Activated CD4-positive, CD25-positive, alpha-beta regulatory T cell treated with anti-CD3 and anti-CD28 coated beads, Interleukin-2, amount 50 U/mL, for 16 hours (primary cell): ENCODE measurements at regions not wholly inside any gene's neighbourhood (a gene's known extent, or its start where the extent isn't known, plus 50 kb on each side); places are given as distances from the start of the nearest gene placed in this dataset.
A peak's percentile ranks its signal among the peaks of the same experiment; 100 is the strongest.
"Not testable (repeated sequence)": the region's sequence is repeated elsewhere in the genome, so short reads cannot be mapped to it uniquely, and the experiment has no call there.

Source experiments
- DNase-seq: peaks from one replicate; pipeline ENCODE4 v3.0.0-alpha.2; 2020; ENCODE audit warnings: low read depth, low spot score

DNA sequence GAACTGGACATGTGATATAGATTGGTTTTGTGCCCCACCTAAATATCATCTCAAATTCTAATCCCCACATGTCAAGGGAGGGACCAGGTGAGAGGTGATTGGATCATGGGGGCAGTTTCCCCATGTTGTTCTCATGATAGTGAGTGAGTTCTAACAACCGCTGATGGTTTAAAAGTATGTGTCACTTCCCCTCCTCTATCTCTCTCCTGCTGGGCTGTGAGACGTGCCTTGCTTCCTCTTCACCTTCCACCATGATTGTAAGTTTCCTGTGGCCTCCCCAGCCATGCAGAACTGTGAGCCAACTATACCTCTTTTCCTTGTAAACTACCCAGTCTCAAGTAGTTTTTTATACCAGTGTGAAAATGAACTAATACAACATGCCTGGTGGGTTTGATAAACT lies 1122.5 kb downstream of the TMEM121 start:
- DNase-seq: not testable (repeated sequence)

GRCh38 chr14:106651016-106651415 lies 1124.6 kb downstream of the TMEM121 start:
- DNase-seq: no peak

- DNase-seq: no peak
Observed at GRCh38 chr14:106652494-106652893, 1126.1 kb downstream of the TMEM121 start.

DNA sequence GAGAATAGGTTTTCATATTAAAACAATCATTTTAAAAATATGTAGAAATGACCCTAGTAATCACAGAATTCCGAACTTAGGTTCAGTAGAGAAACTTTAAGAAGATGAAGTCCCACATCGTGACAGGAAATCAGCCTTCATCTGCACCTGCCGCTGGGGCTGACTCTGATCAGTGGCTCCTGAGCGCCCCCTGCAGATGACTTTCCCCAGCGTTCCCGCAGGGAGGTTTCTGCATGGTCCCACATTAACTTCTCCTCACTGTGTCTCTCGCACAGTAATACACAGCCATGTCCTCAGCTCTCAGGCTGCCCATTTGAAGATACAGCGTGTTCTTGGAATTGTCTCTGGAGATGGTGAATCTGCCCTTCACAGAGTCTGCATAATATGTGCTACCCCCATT lies 1131.1 kb downstream of the TMEM121 start:
- DNase-seq: no peak

DNA sequence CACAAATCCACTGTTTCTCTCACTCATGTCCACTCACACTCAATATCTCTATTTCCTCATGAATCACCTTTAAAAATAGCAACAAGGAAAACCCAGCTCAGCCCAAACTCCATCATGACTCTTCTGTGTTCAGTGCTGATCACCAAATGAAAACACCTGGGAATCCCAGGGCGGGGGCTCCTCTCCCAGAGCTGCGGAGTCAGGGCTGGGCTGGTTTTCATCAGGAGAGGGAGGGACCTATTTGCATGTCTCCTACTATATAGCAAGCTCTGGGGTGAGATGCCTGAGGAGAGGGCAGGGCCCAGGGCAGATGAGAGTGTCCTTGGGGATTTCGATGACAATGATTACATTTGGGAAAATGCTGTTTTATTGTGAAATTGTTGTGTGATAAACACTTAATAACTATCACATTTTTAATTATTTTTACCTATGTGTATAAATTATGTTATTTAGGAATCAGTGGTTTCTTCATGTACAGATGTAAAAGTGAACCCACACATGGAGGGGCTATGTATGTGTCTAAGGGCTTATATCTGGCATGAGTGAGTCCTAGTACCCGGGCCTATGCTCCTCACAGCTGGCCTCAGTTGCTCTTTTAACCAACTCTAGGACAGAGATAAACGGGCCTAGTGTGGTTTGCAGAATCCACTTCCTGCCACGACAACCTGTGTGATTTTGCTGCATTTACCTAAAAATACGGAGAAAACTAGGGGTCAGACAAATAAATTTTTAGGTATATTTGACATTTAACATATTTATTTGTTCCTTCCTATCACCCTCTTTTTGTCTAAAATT lies 1131.9 kb downstream of the TMEM121 start:
- not testable (repeated sequence) for DNase-seq

GRCh38 chr14:106661561-106661960 lies 1135.2 kb downstream of the TMEM121 start:
- DNase-seq: peak; percentile 1

DNA sequence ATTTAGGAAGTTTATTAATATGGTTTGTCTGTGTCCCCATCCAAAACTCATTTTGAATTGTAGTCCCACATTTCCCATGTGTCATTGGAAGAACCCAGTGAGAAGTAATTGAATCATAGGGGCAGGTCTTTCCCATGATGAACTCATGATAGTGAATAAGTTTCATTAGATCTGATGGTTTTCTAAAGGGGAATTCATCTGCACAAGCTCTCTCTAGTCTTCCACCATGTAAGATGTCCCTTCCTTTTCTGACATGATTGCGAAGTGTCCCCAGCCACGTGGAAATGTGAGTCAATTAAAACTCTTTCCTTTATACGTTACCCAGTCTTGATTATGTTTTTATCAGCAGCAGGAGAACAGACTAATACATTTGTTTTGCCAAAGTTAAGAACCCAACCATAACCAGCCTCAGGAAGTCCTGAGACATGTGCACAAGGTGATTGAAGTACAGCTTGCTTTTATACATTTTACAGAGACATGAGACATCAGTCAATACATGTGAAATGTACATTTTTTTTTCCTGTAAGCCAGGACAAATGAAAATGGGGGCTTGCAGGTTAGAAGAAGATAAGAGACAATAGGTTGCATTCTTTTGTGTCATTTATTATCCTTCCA lies 1136.7 kb downstream of the TMEM121 start:
- DNase-seq: no peak

DNA sequence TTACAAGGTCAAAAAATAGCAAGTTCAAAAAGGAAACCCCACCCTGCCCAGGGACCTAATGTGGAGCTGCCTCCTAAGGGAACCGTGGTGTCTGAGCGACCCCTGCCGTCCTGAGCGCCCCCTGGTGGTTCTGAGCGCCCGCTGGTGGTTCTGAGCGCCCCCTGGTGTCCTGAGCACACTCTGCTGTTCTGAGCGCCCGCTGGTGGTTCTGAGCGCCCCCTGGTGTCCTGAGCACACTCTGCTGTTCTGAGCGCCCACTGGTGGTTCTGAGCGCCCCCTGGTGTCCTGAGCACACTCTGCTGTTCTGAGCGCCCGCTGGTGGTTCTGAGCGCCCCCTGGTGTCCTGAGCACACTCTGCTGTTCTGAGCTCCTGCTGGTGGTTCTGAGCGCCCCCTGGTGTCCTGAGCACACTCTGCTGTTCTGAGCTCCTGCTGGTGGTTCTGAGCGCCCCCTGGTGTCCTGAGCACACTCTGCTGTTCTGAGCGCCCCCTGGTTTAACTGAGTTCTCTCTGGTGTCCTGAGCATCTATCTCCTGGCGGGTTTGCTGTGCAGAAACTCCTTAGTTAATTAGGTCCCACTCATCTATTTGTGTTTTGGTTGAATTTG lies 1137.5 kb downstream of the TMEM121 start:
- DNase-seq: peak; percentile 7

- peak; percentile 2 for DNase-seq
Observed at GRCh38 chr14:106665814-106666213, 1139.4 kb downstream of the TMEM121 start.

- DNase-seq: no peak
Observed at GRCh38 chr14:106666341-106666740, 1140.0 kb downstream of the TMEM121 start.

GRCh38 chr14:106670011-106670410 lies 1143.6 kb downstream of the TMEM121 start:
- no peak for DNase-seq

GRCh38 chr14:106674093-106674492 lies 1147.7 kb downstream of the TMEM121 start:
- DNase-seq: not testable (repeated sequence)

DNA sequence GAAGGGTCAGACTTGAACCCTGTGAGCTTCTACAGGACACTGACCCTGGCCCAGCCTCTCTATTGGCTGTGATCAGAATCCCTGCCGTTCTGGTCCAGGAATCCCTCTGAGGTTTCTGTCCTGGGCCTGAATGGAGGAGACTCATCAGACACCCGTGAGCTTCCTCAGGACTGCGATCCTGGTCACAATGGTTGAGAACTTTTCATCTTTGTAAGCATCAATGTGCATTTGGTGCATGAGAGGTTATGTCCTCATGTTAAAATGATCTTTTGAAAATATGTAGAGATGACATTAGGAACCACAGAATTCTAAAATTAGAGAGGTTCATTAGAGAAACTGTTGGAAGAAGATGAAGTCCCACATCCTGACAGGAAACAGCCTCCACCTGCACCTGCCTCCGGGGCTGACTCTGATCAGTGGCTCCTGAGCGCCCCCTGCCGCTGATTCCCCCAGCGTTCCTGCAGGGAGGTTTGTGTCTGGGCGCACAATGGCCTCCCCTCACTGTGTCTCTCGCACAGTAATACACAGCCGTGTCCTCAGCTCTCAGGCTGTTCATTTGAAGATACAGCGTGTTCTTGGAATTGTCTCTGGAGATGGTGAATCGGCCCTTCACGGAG lies 1148.2 kb downstream of the TMEM121 start:
- peak; percentile 9 for DNase-seq

GRCh38 chr14:106675716-106676115 lies 1149.3 kb downstream of the TMEM121 start:
- not testable (repeated sequence) for DNase-seq

- no peak for DNase-seq
Observed at GRCh38 chr14:106679776-106680175, 1153.4 kb downstream of the TMEM121 start.

- DNase-seq: no peak
Observed at GRCh38 chr14:106681161-106681560, 1154.8 kb downstream of the TMEM121 start.

DNA sequence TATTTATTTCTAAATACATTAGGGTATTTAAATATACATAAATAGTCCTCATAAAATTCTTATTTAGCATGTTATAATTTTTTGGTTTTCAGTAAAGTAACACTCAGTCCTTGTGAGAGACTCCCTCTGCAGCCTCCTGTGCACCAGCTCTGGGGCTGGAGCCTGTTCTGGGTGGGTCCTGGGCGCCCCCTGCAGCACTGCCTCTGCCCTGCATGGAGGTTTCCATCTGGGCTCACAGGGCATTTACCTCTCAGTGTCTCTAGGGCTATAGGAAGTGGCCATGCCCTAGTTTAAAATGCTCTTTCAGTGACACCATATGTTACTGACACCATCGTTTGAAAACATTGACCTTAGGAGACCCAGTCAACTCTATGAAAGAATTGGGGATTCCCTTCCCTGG lies 1155.2 kb downstream of the TMEM121 start:
- no peak for DNase-seq

DNA sequence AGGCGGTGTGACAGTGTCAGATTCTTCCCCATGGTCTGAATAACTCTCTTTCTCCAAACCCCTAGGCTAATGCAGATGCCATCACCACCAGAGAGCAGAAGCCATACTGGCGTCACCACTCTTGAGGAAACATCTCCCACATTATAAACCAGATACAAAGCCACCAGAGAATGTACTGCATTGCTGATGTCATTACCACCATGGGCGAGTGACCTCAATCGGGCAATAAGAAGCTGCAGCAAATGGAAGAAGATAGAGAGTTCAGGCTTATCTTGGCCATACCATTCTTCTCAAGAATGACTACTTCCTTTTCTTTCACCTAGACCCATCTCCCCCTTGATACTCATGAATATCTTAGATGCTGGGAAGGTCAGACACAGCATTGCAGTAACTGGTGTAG lies 1157.2 kb downstream of the TMEM121 start:
- no peak for DNase-seq

DNA sequence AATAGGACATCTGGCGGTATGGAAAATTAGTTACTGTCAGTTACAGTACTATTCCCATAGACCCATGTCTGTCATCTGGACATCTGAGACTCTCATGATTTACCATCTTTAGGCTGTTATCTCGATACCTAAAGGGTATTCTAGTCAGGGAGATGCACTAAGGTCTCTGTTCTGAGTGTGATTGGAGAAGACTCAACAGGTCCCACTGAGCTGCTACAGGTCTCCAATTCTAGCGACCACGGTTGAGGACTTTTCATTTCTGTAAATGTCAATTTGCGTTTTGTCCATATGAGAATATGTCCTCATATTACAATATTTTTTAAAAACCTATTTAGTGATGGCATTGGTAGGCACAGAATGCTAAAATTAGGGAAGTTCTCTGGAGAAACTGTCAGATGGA lies 1160.2 kb downstream of the TMEM121 start:
- DNase-seq: no peak

- DNase-seq: no peak
Observed at GRCh38 chr14:106690333-106690891, 1164.0 kb downstream of the TMEM121 start.

GRCh38 chr14:106691601-106692291 lies 1165.4 kb downstream of the TMEM121 start:
- DNase-seq: peak; percentile 21
